Stimulated activated CD8-positive, alpha-beta memory T cell treated with anti-CD3 and anti-CD28 coated beads, Interleukin-12 subunit alpha, Interleukin-12 subunit beta, amount 100 ng/mL, for 24 hours (primary cell): ENCODE measurements at regions not wholly inside any gene's neighbourhood (a gene's known extent, or its start where the extent isn't known, plus 50 kb on each side); places are given as distances from the start of the nearest gene placed in this dataset.

Experiments used
- DNase-seq: peaks from one replicate; pipeline ENCODE4 v3.0.0-alpha.2; 2020; ENCODE audit errors: extremely low read depth

GRCh38 chr6:148286563-148286962, 56.1 kb upstream of the SASH1 start:
- DNase-seq, result no peak

GRCh38 chr6:148287623-148288333, 54.9 kb upstream of the SASH1 start:
- DNase-seq, result no peak

DNA sequence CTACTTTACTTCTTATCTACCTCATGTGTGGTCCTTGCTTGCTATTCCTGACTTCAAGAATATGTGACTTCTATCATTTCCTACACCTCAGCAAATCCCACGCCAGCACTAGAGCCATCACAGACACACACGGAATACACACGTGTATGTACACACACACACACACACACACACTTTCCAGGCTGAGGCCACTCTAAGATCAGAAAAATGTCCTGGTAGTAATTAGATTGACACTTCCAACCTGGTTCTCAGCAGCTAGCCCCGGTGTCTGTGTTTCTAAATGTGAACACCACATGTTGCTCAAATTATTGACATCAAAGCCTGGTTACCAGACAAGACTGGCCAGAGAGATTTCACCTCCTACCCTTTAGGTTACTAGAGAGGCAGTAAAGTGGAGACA, 54.1 kb upstream of the SASH1 start:
- DNase-seq, result no peak

DNA sequence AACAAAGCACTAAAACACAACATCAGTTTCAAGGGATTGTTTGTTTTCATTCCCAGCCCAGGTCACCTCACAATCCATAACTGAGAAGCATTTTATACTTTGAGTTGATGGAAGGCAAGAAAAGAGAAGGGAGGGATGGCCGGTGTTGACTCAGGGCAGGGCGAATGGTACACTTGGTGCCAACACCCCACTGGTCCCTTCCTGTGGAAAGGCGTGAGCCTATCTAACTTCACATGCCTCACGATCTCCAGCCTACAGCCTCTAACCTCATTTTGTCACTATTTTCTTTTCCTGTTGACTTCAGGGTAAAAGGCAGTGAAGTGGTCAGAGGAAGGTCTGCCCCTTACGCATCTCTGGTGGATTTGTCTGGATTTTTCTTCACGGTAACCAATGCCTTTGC, 53.5 kb upstream of the SASH1 start:
- no peak for DNase-seq

GRCh38 chr6:148291876-148292275, 50.8 kb upstream of the SASH1 start:
- DNase-seq, result no peak
